ENCODE measurements at regions not wholly inside any gene's neighbourhood (a gene's known extent, or its start where the extent isn't known, plus 50 kb on each side); places are given as distances from the start of the nearest gene placed in this dataset.

GRCh38 chr2:82230406-82230805 is 1925.9 kb upstream of the LRRTM1 start:
- Histone ChIP-seq H3K9ac (ENCODE audit: low read length in 3 of 3) (no peak overlapping the region), H3K9me3 (ENCODE audit: control insufficient read depth in 2 of 3, insufficient read depth in 1 of 3, low read length in 3 of 3) (no peaks in the 10 kb centered on the region), H3K4me3 (ENCODE audit: low read length in 3 of 3) (no peak overlapping the region), H3K4me1 (ENCODE audit: control insufficient read depth in 2 of 3, insufficient read depth in 2 of 3, low read depth in 1 of 3, low read length in 3 of 3) (no peaks in the 10 kb centered on the region), H3K27ac (ENCODE audit: low read depth in 2 of 2, low read length in 2 of 2) (no peak overlapping the region), H3K36me3 (ENCODE audit: control insufficient read depth in 2 of 3, insufficient read depth in 3 of 3, low read length in 3 of 3) (no peaks in the 10 kb centered on the region), H3K27me3 (ENCODE audit: control insufficient read depth, insufficient read depth, low read length) (no peaks in the 10 kb centered on the region)
- FAIRE-seq (no peak), DNase-seq (no peak)
- TF ChIP-seq, protein P1, sequence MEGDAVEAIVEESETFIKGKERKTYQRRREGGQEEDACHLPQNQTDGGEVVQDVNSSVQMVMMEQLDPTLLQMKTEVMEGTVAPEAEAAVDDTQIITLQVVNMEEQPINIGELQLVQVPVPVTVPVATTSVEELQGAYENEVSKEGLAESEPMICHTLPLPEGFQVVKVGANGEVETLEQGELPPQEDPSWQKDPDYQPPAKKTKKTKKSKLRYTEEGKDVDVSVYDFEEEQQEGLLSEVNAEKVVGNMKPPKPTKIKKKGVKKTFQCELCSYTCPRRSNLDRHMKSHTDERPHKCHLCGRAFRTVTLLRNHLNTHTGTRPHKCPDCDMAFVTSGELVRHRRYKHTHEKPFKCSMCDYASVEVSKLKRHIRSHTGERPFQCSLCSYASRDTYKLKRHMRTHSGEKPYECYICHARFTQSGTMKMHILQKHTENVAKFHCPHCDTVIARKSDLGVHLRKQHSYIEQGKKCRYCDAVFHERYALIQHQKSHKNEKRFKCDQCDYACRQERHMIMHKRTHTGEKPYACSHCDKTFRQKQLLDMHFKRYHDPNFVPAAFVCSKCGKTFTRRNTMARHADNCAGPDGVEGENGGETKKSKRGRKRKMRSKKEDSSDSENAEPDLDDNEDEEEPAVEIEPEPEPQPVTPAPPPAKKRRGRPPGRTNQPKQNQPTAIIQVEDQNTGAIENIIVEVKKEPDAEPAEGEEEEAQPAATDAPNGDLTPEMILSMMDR (IDR thresholded peaks at IDR 0.05; ENCODE audit: borderline replicate concordance, extremely low read depth, insufficient read depth) = no peak
- intact Hi-C loops (cut with DNase I) = no loop called here

DNA sequence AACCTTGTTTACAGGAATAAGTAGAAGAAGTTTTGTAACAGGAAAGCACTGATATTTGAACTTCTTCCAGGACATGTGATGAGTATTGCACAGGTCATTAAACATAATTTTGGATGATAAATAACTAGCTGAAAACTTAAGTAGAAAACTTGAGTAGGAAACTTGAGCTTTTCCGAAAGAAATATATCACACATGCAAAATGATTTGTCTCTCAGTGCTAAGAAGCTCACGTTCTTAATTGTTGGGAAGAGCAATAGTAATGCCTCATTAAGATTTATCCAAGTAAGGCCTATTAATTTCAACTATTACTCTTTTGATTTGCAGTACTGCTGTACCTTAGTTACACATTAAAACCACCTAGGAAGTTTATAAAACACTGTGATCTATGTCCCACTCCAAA is 1921.9 kb upstream of the LRRTM1 start:
- Histone ChIP-seq H3K36me3 (ENCODE audit: control insufficient read depth in 2 of 3, insufficient read depth in 3 of 3, low read length in 3 of 3) (no peaks in the 10 kb centered on the region), H3K27me3 (ENCODE audit: control insufficient read depth, insufficient read depth, low read length) (no peaks in the 10 kb centered on the region), H3K9ac (ENCODE audit: low read length in 3 of 3) (no peak overlapping the region), H3K27ac (ENCODE audit: low read depth in 2 of 2, low read length in 2 of 2) (no peak overlapping the region), H3K4me1 (ENCODE audit: control insufficient read depth in 2 of 3, insufficient read depth in 2 of 3, low read depth in 1 of 3, low read length in 3 of 3) (no peaks in the 10 kb centered on the region), H3K4me3 (ENCODE audit: low read length in 3 of 3) (no peak overlapping the region), H3K9me3 (ENCODE audit: control insufficient read depth in 2 of 3, insufficient read depth in 1 of 3, low read length in 3 of 3) (no peaks in the 10 kb centered on the region)
- TF ChIP-seq, protein P1 (IDR thresholded peaks at IDR 0.05; ENCODE audit: borderline replicate concordance, extremely low read depth, insufficient read depth) = no peak
- peak in 2 of 5 donors; percentile 76 to 87 for DNase-seq
- intact Hi-C loops (cut with DNase I) = no loop called here
- FAIRE-seq = no peak

- TF ChIP-seq, protein P1 (IDR thresholded peaks at IDR 0.05; ENCODE audit: borderline replicate concordance, extremely low read depth, insufficient read depth) = no peak
- Histone ChIP-seq H3K9me3 (ENCODE audit: control insufficient read depth in 2 of 3, insufficient read depth in 1 of 3, low read length in 3 of 3) (no peaks in the 10 kb centered on the region), H3K9ac (ENCODE audit: low read length in 3 of 3) (no peak overlapping the region), H3K27me3 (ENCODE audit: control insufficient read depth, insufficient read depth, low read length) (no peaks in the 10 kb centered on the region), H3K4me1 (ENCODE audit: control insufficient read depth in 2 of 3, insufficient read depth in 2 of 3, low read depth in 1 of 3, low read length in 3 of 3) (no peaks in the 10 kb centered on the region), H3K27ac (ENCODE audit: low read depth in 2 of 2, low read length in 2 of 2) (no peak overlapping the region), H3K36me3 (ENCODE audit: control insufficient read depth in 2 of 3, insufficient read depth in 3 of 3, low read length in 3 of 3) (no peaks in the 10 kb centered on the region), H3K4me3 (ENCODE audit: low read length in 3 of 3) (no peak overlapping the region)
- intact Hi-C loops (cut with DNase I) = no loop called here
- DNase-seq = no peak
- no peak for FAIRE-seq
These were observed 1919.9 kb upstream of the LRRTM1 start for GRCh38 chr2:82224301-82224940.

DNA sequence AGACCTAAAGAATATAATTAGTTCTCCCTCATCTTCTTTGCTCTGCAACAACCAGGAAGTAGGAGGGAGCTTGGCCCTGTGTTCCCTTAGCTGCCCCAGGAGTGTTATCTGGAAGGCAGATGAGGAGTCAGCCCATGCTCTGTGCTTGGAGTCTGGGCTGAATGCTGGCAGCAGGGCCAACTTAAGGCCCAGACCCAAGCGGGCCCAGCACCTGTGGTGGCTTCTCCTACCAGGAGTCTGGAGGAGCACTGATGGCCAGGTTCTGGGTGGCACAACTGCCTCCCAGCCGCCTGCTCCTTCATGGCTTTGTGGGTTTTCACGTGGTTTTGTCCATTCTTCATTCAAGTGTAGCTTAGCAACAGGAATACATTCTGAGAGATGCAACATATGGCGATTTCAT is 1910.7 kb upstream of the LRRTM1 start:
- TF ChIP-seq, protein P1 (IDR thresholded peaks at IDR 0.05; ENCODE audit: borderline replicate concordance, extremely low read depth, insufficient read depth) = no peak
- Histone ChIP-seq H3K4me3 (ENCODE audit: low read length in 3 of 3) (no peak overlapping the region), H3K9ac (ENCODE audit: low read length in 3 of 3) (no peak overlapping the region), H3K27ac (ENCODE audit: low read depth in 2 of 2, low read length in 2 of 2) (no peak overlapping the region), H3K27me3 (ENCODE audit: control insufficient read depth, insufficient read depth, low read length) (no peaks in the 10 kb centered on the region), H3K4me1 (ENCODE audit: control insufficient read depth in 2 of 3, insufficient read depth in 2 of 3, low read depth in 1 of 3, low read length in 3 of 3) (no peaks in the 10 kb centered on the region), H3K9me3 (ENCODE audit: control insufficient read depth in 2 of 3, insufficient read depth in 1 of 3, low read length in 3 of 3) (no peaks in the 10 kb centered on the region), H3K36me3 (ENCODE audit: control insufficient read depth in 2 of 3, insufficient read depth in 3 of 3, low read length in 3 of 3) (no peaks in the 10 kb centered on the region)
- intact Hi-C loops (cut with DNase I) = no loop called here
- DNase-seq (no peak), FAIRE-seq (no peak)
